ENCODE measurements at regions not wholly inside any gene's neighbourhood (a gene's known extent, or its start where the extent isn't known, plus 50 kb on each side); places are given as distances from the start of the nearest gene placed in this dataset.

GRCh38 chr20:57847104-57847503, 137.3 kb upstream of the PMEPA1 start:
- Histone ChIP-seq H3K36me3 (ENCODE audit: control insufficient read depth, insufficient read depth, low read length) (no peaks in the 10 kb centered on the region), H3K9me3 (ENCODE audit: control insufficient read depth, low read length) (no peaks in the 10 kb centered on the region), H3K4me1 (ENCODE audit: control insufficient read depth, insufficient read depth, low read length) (no peaks in the 10 kb centered on the region), H3K27me3 (ENCODE audit: control insufficient read depth, insufficient read depth, low read length, poor library complexity, severe bottlenecking) (no peaks in the 10 kb centered on the region), H3K4me3 (ENCODE audit: insufficient read depth, low read depth, low read length) (no peak overlapping the region), H3K27ac (ENCODE audit: insufficient read depth, low read depth, low read length, poor library complexity, severe bottlenecking) (no peak overlapping the region)

- H3K4me1 ChIP-seq (ENCODE audit: control insufficient read depth, insufficient read depth, low read length): no peaks in the 10 kb centered on the region
- WGBS, 2 experiments: 90 to 95% methylated on average over 10 of the region's 10 CpGs
- H3K36me3 ChIP-seq (ENCODE audit: control insufficient read depth, insufficient read depth, low read length): no peaks in the 10 kb centered on the region
- H3K4me3 ChIP-seq (ENCODE audit: insufficient read depth, low read depth, low read length): no peak overlapping the region
- no peak overlapping the region for H3K27ac ChIP-seq (ENCODE audit: insufficient read depth, low read depth, low read length, poor library complexity, severe bottlenecking)
- H3K9me3 ChIP-seq (ENCODE audit: control insufficient read depth, low read length): no peaks in the 10 kb centered on the region
- H3K27me3 ChIP-seq (ENCODE audit: control insufficient read depth, insufficient read depth, low read length, poor library complexity, severe bottlenecking): no peaks in the 10 kb centered on the region
Measured at GRCh38 chr20:57844626-57845596, 135.1 kb upstream of the PMEPA1 start.

GRCh38 chr20:57843941-57844625, 134.3 kb upstream of the PMEPA1 start:
- H3K27ac ChIP-seq (ENCODE audit: insufficient read depth, low read depth, low read length, poor library complexity, severe bottlenecking): no peak overlapping the region
- no peak overlapping the region for H3K4me3 ChIP-seq (ENCODE audit: insufficient read depth, low read depth, low read length)
- H3K36me3 ChIP-seq (ENCODE audit: control insufficient read depth, insufficient read depth, low read length): no peaks in the 10 kb centered on the region
- H3K9me3 ChIP-seq (ENCODE audit: control insufficient read depth, low read length): no peaks in the 10 kb centered on the region
- 94 to 96% methylated on average over 14 of the region's 14 CpGs for WGBS, 2 experiments
- H3K27me3 ChIP-seq (ENCODE audit: control insufficient read depth, insufficient read depth, low read length, poor library complexity, severe bottlenecking): no peaks in the 10 kb centered on the region
- no peaks in the 10 kb centered on the region for H3K4me1 ChIP-seq (ENCODE audit: control insufficient read depth, insufficient read depth, low read length)

GRCh38 chr20:57842720-57843119, 132.9 kb upstream of the PMEPA1 start:
- H3K36me3 ChIP-seq (ENCODE audit: control insufficient read depth, insufficient read depth, low read length): no peaks in the 10 kb centered on the region
- H3K9me3 ChIP-seq (ENCODE audit: control insufficient read depth, low read length): no peaks in the 10 kb centered on the region
- H3K27me3 ChIP-seq (ENCODE audit: control insufficient read depth, insufficient read depth, low read length, poor library complexity, severe bottlenecking): no peaks in the 10 kb centered on the region
- H3K4me1 ChIP-seq (ENCODE audit: control insufficient read depth, insufficient read depth, low read length): no peaks in the 10 kb centered on the region
- no peak overlapping the region for H3K27ac ChIP-seq (ENCODE audit: insufficient read depth, low read depth, low read length, poor library complexity, severe bottlenecking)
- H3K4me3 ChIP-seq (ENCODE audit: insufficient read depth, low read depth, low read length): no peak overlapping the region
- WGBS, 2 experiments: 87 to 92% methylated on average over 4 of the region's 4 CpGs

- 93% methylated on average over 11 of the region's 11 CpGs for WGBS, 2 experiments
- H3K4me3 ChIP-seq (ENCODE audit: insufficient read depth, low read depth, low read length): no peak overlapping the region
- H3K27ac ChIP-seq (ENCODE audit: insufficient read depth, low read depth, low read length, poor library complexity, severe bottlenecking): no peak overlapping the region
- no peaks in the 10 kb centered on the region for H3K27me3 ChIP-seq (ENCODE audit: control insufficient read depth, insufficient read depth, low read length, poor library complexity, severe bottlenecking)
- no peaks in the 10 kb centered on the region for H3K36me3 ChIP-seq (ENCODE audit: control insufficient read depth, insufficient read depth, low read length)
- H3K9me3 ChIP-seq (ENCODE audit: control insufficient read depth, low read length): no peaks in the 10 kb centered on the region
- H3K4me1 ChIP-seq (ENCODE audit: control insufficient read depth, insufficient read depth, low read length): no peaks in the 10 kb centered on the region
Measured at GRCh38 chr20:57841297-57841866, 131.6 kb upstream of the PMEPA1 start.

- Histone ChIP-seq H3K4me3 (ENCODE audit: insufficient read depth, low read depth, low read length) (no peak overlapping the region), H3K27ac (ENCODE audit: insufficient read depth, low read depth, low read length, poor library complexity, severe bottlenecking) (no peak overlapping the region), H3K9me3 (ENCODE audit: control insufficient read depth, low read length) (no peaks in the 10 kb centered on the region), H3K36me3 (ENCODE audit: control insufficient read depth, insufficient read depth, low read length) (no peaks in the 10 kb centered on the region), H3K4me1 (ENCODE audit: control insufficient read depth, insufficient read depth, low read length) (no peaks in the 10 kb centered on the region), H3K27me3 (ENCODE audit: control insufficient read depth, insufficient read depth, low read length, poor library complexity, severe bottlenecking) (no peaks in the 10 kb centered on the region)
- 92% methylated on average over 19 of the region's 19 CpGs for WGBS, 2 experiments
Measured at GRCh38 chr20:57840504-57841296, 130.9 kb upstream of the PMEPA1 start.

GRCh38 chr20:57840066-57840465, 130.3 kb upstream of the PMEPA1 start:
- no peaks in the 10 kb centered on the region for H3K27me3 ChIP-seq (ENCODE audit: control insufficient read depth, insufficient read depth, low read length, poor library complexity, severe bottlenecking)
- 90 to 93% methylated on average over 10 of the region's 10 CpGs for WGBS, 2 experiments

GRCh38 chr20:57838670-57839151, 128.9 kb upstream of the PMEPA1 start:
- WGBS, 2 experiments: 92 to 93% methylated on average over 18 of the region's 18 CpGs
- Histone ChIP-seq H3K4me3 (ENCODE audit: insufficient read depth, low read depth, low read length) (no peak overlapping the region), H3K36me3 (ENCODE audit: control insufficient read depth, insufficient read depth, low read length) (no peaks in the 10 kb centered on the region), H3K27ac (ENCODE audit: insufficient read depth, low read depth, low read length, poor library complexity, severe bottlenecking) (no peak overlapping the region), H3K27me3 (ENCODE audit: control insufficient read depth, insufficient read depth, low read length, poor library complexity, severe bottlenecking) (no peaks in the 10 kb centered on the region), H3K4me1 (ENCODE audit: control insufficient read depth, insufficient read depth, low read length) (peaks cover 4% of the 10 kb centered on the region), H3K9me3 (ENCODE audit: control insufficient read depth, low read length) (no peaks in the 10 kb centered on the region)

More at GRCh38 chr20:57840066-57840465, 130.3 kb upstream of the PMEPA1 start:
- H3K36me3 ChIP-seq (ENCODE audit: control insufficient read depth, insufficient read depth, low read length): no peaks in the 10 kb centered on the region
- no peaks in the 10 kb centered on the region for H3K9me3 ChIP-seq (ENCODE audit: control insufficient read depth, low read length)
- H3K27ac ChIP-seq (ENCODE audit: insufficient read depth, low read depth, low read length, poor library complexity, severe bottlenecking): no peak overlapping the region
- peaks cover 4% of the 10 kb centered on the region for H3K4me1 ChIP-seq (ENCODE audit: control insufficient read depth, insufficient read depth, low read length)
- H3K4me3 ChIP-seq (ENCODE audit: insufficient read depth, low read depth, low read length): no peak overlapping the region

- Histone ChIP-seq H3K9me3 (ENCODE audit: control insufficient read depth, low read length) (no peaks in the 10 kb centered on the region), H3K4me3 (ENCODE audit: insufficient read depth, low read depth, low read length) (no peak overlapping the region), H3K27ac (ENCODE audit: insufficient read depth, low read depth, low read length, poor library complexity, severe bottlenecking) (no peak overlapping the region), H3K4me1 (ENCODE audit: control insufficient read depth, insufficient read depth, low read length) (peaks cover 4% of the 10 kb centered on the region), H3K27me3 (ENCODE audit: control insufficient read depth, insufficient read depth, low read length, poor library complexity, severe bottlenecking) (no peaks in the 10 kb centered on the region), H3K36me3 (ENCODE audit: control insufficient read depth, insufficient read depth, low read length) (no peaks in the 10 kb centered on the region)
- 93% methylated on average over 24 of the region's 24 CpGs for WGBS, 2 experiments
Measured at GRCh38 chr20:57837208-57838035, 127.6 kb upstream of the PMEPA1 start.

All from ectodermal cell (in vitro differentiated cells).